ENCODE measurements at regions not wholly inside any gene's neighbourhood (a gene's known extent, or its start where the extent isn't known, plus 50 kb on each side); places are given as distances from the start of the nearest gene placed in this dataset.

DNA sequence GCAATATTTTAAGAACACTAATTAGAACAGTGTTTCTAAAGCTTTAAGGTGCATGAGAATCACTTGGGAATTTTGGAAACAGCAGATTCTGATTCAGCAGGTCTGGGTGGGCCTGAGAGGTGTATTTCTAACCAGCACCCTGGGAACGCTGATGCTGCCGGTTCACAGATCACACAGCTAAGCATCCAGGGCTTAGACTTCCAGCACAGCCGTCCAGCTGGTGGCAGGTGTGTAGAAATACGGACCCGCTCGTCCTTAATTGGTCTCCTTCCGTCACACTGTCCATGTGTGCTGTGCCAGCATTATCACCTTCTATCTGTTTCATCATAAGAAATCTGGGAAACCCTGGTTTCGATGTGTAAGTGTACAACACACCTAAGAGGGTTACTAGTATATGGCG, 1029.0 kb downstream of the EFNB2 start:
- Histone ChIP-seq H3K4me1 (no peaks in the 10 kb centered on the region), H3K27ac (no peak overlapping the region), H3K4me3 (no peak overlapping the region), H3K27me3 (no peaks in the 10 kb centered on the region), H3K9me3 (no peaks in the 10 kb centered on the region), H3K36me3 (no peaks in the 10 kb centered on the region)
- 84 to 89% methylated on average over 5 to 7 of the region's 9 CpGs for WGBS, 2 donors (ENCODE audit: low coverage in 1 of 2)
- TF ChIP-seq POLR2A (IDR thresholded peaks at IDR 0.05): no peak
- no peak for TF ChIP-seq POLR2AphosphoS5 (IDR thresholded peaks at IDR 0.05)
- no peak for TF ChIP-seq EP300 (IDR thresholded peaks at IDR 0.05)
- TF ChIP-seq, protein P1, sequence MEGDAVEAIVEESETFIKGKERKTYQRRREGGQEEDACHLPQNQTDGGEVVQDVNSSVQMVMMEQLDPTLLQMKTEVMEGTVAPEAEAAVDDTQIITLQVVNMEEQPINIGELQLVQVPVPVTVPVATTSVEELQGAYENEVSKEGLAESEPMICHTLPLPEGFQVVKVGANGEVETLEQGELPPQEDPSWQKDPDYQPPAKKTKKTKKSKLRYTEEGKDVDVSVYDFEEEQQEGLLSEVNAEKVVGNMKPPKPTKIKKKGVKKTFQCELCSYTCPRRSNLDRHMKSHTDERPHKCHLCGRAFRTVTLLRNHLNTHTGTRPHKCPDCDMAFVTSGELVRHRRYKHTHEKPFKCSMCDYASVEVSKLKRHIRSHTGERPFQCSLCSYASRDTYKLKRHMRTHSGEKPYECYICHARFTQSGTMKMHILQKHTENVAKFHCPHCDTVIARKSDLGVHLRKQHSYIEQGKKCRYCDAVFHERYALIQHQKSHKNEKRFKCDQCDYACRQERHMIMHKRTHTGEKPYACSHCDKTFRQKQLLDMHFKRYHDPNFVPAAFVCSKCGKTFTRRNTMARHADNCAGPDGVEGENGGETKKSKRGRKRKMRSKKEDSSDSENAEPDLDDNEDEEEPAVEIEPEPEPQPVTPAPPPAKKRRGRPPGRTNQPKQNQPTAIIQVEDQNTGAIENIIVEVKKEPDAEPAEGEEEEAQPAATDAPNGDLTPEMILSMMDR (IDR thresholded peaks at IDR 0.05): no peak
- ATAC-seq: no peak

DNA sequence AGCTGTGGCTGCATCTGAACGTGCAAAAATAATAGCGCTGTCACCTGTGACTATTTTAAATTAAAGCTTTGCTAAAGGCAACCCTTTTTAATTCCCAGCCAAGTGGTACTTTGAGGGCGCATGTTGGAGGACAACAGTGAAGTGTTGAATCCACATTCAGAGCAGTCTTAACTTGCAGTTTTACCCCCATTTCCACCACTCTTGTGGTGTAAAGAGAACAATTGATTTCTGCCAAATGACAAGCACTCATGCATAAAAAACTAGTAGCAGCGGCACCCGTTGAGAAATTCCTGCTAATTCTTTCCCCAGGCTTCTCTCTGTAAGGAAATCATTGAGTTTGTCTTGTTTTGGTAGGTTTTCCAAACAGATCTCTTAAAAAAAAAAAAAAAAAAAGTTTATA, 1033.3 kb downstream of the EFNB2 start:
- WGBS, 2 donors (ENCODE audit: low coverage in 1 of 2): 61 to 76% methylated on average over 5 of the region's 5 CpGs
- Histone ChIP-seq H3K9me3 (no peaks in the 10 kb centered on the region), H3K36me3 (no peaks in the 10 kb centered on the region), H3K4me1 (no peaks in the 10 kb centered on the region), H3K27me3 (no peaks in the 10 kb centered on the region), H3K4me3 (no peak overlapping the region), H3K27ac (no peak overlapping the region)
- ATAC-seq: no peak
- TF ChIP-seq, protein P1 (IDR thresholded peaks at IDR 0.05): no peak
- TF ChIP-seq POLR2AphosphoS5 (IDR thresholded peaks at IDR 0.05): no peak
- TF ChIP-seq POLR2A (IDR thresholded peaks at IDR 0.05): no peak
- no peak for TF ChIP-seq EP300 (IDR thresholded peaks at IDR 0.05)

DNA sequence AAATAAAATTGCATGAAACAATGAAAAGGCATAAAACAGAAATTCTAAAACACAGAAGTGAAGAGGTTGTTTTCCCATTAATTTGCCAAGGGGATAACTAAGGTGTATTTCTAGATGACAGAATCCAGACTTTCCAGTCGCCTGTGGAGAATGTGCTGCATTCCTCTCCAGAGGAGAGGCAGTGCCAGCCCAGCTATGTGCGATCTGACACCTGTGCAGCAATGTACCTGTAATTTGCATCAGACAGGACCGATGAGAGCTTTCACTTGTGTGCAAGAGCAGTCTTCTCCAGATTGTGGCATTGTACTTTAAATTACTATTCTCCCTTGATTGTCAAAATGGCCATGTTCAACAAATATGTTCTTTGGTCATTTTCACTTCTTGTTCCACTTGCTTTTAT, 1037.9 kb downstream of the EFNB2 start:
- Histone ChIP-seq H3K36me3 (no peaks in the 10 kb centered on the region), H3K27ac (no peak overlapping the region), H3K9me3 (no peaks in the 10 kb centered on the region), H3K4me1 (no peaks in the 10 kb centered on the region), H3K4me3 (no peak overlapping the region), H3K27me3 (no peaks in the 10 kb centered on the region)
- ATAC-seq: no peak
- TF ChIP-seq EP300 (IDR thresholded peaks at IDR 0.05) (no peak), POLR2A (IDR thresholded peaks at IDR 0.05) (no peak)
- 62 to 73% methylated on average over 3 of the region's 3 CpGs for WGBS, 2 donors (ENCODE audit: low coverage in 1 of 2)

DNA sequence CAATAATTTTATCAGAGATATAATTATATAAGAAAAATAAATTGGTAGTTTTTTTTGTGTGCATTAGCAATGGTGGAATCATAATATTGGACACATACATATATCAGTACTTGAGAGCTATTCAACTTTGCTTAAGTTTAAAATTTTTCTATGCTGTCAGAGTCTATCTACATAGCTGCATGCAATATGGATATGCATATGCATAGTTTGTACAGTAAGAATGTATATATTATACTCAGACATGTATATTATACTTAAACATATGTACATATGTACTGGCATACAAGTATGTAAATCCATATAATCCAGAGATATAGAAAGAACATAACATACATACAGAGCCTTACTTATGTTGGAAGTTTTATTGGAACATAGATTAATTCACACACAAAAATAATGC, 1043.2 kb downstream of the EFNB2 start:
- no peaks in the 10 kb centered on the region for H3K27me3 ChIP-seq
- no peak for TF ChIP-seq POLR2A (IDR thresholded peaks at IDR 0.05)
- TF ChIP-seq, protein P1 (IDR thresholded peaks at IDR 0.05): no peak
- TF ChIP-seq POLR2AphosphoS5 (IDR thresholded peaks at IDR 0.05): no peak
- no peak for TF ChIP-seq EP300 (IDR thresholded peaks at IDR 0.05)
- no peaks in the 10 kb centered on the region for H3K4me1 ChIP-seq

DNA sequence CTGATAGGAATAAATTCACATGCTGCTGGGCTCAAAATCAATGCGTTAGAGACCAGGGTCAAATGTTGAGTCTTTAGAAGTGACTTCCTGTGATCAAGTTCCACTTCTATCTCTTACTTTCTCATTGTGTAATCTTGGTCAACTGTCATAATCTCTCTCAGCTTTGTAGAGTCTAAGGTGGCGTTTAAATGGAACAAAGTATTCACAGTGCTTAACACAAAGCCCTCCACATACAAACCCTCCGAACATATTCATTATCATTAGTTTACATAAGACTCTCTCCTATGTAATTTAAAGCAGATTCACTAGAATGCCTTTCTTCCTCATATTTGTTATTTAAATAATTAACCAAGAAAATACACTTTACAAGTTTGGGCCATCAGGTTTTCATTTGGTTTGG, 1044.1 kb downstream of the EFNB2 start:
- WGBS, 2 donors (ENCODE audit: low coverage in 1 of 2): 56 to 80% methylated on average over 3 of the region's 3 CpGs
- H3K36me3 ChIP-seq: no peaks in the 10 kb centered on the region
- ATAC-seq: no peak

More for the DNA sequence above, 1043.2 kb downstream of the EFNB2 start:
- H3K9me3 ChIP-seq: no peaks in the 10 kb centered on the region
- no peak for ATAC-seq
- no peak overlapping the region for H3K27ac ChIP-seq
- no peaks in the 10 kb centered on the region for H3K36me3 ChIP-seq
- H3K4me3 ChIP-seq: no peak overlapping the region

More for the DNA sequence above, 1044.1 kb downstream of the EFNB2 start:
- no peak overlapping the region for H3K4me3 ChIP-seq
- TF ChIP-seq POLR2A (IDR thresholded peaks at IDR 0.05) (no peak), EP300 (IDR thresholded peaks at IDR 0.05) (no peak), POLR2AphosphoS5 (IDR thresholded peaks at IDR 0.05) (no peak)
- TF ChIP-seq, protein P1 (IDR thresholded peaks at IDR 0.05): no peak
- H3K27me3 ChIP-seq: no peaks in the 10 kb centered on the region
- H3K4me1 ChIP-seq: no peaks in the 10 kb centered on the region
- H3K27ac ChIP-seq: no peak overlapping the region
- H3K9me3 ChIP-seq: no peaks in the 10 kb centered on the region

Measured in gastroesophageal sphincter (tissue), 4 donors.